22Rv1 (cell line): ENCODE measurements at regions not wholly inside any gene's neighbourhood (a gene's known extent, or its start where the extent isn't known, plus 50 kb on each side); places are given as distances from the start of the nearest gene placed in this dataset.

Experiments
- H3K27ac ChIP-seq: fragments of 450-650 bp; 2 replicates; pipeline ENCODE4 v1.5.1; 2017
- ZFX ChIP-seq: fragments of 450-650 bp; IDR thresholded peaks from 2 replicates; pipeline ENCODE4 v1.6.1; 2017; ENCODE audit warnings: antibody characterized with exemption, borderline replicate concordance
- TF ChIP-seq, protein P1 (sequence below): fragments of 450-650 bp; IDR thresholded peaks from 2 replicates; pipeline ENCODE4 v1.5.1; 2017; ENCODE audit warnings: mild to moderate bottlenecking

GRCh38 chr12:42982828-42983227 is 393.3 kb upstream of the PRICKLE1 start:
- no peak overlapping the region for H3K27ac ChIP-seq
- TF ChIP-seq ZFX: no peak
- TF ChIP-seq, protein P1, sequence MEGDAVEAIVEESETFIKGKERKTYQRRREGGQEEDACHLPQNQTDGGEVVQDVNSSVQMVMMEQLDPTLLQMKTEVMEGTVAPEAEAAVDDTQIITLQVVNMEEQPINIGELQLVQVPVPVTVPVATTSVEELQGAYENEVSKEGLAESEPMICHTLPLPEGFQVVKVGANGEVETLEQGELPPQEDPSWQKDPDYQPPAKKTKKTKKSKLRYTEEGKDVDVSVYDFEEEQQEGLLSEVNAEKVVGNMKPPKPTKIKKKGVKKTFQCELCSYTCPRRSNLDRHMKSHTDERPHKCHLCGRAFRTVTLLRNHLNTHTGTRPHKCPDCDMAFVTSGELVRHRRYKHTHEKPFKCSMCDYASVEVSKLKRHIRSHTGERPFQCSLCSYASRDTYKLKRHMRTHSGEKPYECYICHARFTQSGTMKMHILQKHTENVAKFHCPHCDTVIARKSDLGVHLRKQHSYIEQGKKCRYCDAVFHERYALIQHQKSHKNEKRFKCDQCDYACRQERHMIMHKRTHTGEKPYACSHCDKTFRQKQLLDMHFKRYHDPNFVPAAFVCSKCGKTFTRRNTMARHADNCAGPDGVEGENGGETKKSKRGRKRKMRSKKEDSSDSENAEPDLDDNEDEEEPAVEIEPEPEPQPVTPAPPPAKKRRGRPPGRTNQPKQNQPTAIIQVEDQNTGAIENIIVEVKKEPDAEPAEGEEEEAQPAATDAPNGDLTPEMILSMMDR: no peak

GRCh38 chr12:42981379-42981778 is 391.8 kb upstream of the PRICKLE1 start:
- TF ChIP-seq ZFX: no peak
- TF ChIP-seq, protein P1: no peak
- no peak overlapping the region for H3K27ac ChIP-seq

GRCh38 chr12:42980441-42980840 is 390.9 kb upstream of the PRICKLE1 start:
- H3K27ac ChIP-seq: no peak overlapping the region
- TF ChIP-seq, protein P1: no peak
- TF ChIP-seq ZFX: no peak

DNA sequence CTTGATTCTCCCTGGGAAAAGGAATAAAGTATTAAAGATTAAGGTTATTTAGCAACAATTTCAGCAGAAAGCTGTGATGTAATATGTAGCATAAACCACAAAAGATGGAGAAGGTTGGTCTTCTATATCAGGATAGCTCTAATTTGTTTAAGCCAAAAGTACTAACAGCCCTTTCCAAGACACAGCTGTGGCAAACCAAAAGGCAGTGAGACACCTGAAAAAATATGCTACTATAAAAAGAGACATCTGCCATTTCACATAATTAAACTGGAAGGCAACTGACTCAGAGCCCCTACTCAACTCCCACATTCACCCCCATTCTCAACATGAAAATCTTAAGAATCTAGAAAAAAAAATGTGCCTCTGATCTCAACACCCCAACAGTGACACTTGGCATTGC is 390.2 kb upstream of the PRICKLE1 start:
- no peak for TF ChIP-seq ZFX
- TF ChIP-seq, protein P1: no peak

GRCh38 chr12:42978708-42979107 is 389.2 kb upstream of the PRICKLE1 start:
- TF ChIP-seq, protein P1: no peak
- TF ChIP-seq ZFX: no peak
- no peak overlapping the region for H3K27ac ChIP-seq

More for the DNA sequence above, 390.2 kb upstream of the PRICKLE1 start:
- no peak overlapping the region for H3K27ac ChIP-seq

- no peak overlapping the region for H3K27ac ChIP-seq
- TF ChIP-seq ZFX: no peak
- TF ChIP-seq, protein P1: no peak
Measured at GRCh38 chr12:42977451-42978230, 388.1 kb upstream of the PRICKLE1 start.

- TF ChIP-seq, protein P1: no peak
- no peak for TF ChIP-seq ZFX
- no peak overlapping the region for H3K27ac ChIP-seq
Measured at GRCh38 chr12:42976620-42977019, 387.1 kb upstream of the PRICKLE1 start.
